Thoracic aorta (tissue), 2 donors: ENCODE measurements at regions not wholly inside any gene's neighbourhood (a gene's known extent, or its start where the extent isn't known, plus 50 kb on each side); places are given as distances from the start of the nearest gene placed in this dataset.

Source experiments
- ATAC-seq: fragments of 150-250 bp; one replicate; pipeline ENCODE4 v1.8.0; 2017; ENCODE audit warnings: low read depth; ENCODE audit not compliant: insufficient number of reproducible peaks, low FRiP score
- DNase-seq: peaks from one replicate; pipeline ENCODE4 v3.0.0-alpha.2; 2020; ENCODE audit warnings: low spot score
- H3K27ac ChIP-seq, 2 donors: fragments of 200-600 bp; sonication (generic); 1 replicate in 1 of 2; 2 replicates in 1 of 2; pipeline ENCODE4 v1.5.1; 2016; ENCODE audit warnings: mild to moderate bottlenecking in 2 of 2, moderate library complexity in 2 of 2
- H3K27me3 ChIP-seq: fragments of 200-600 bp; sonication (generic); replicated peaks from 2 replicates; pipeline ENCODE4 v1.6.0; 2016; ENCODE audit warnings: mild to moderate bottlenecking; ENCODE audit not compliant: insufficient read depth
- H3K36me3 ChIP-seq: fragments of 200-600 bp; sonication (generic); one replicate; pipeline ENCODE4 v1.5.1; 2016
- H3K4me1 ChIP-seq, 2 donors: fragments of 200-600 bp; sonication (generic); 1 replicate in 1 of 2; 2 replicates in 1 of 2; pipeline versions ENCODE4 v1.5.1 to v1.6.0; 2016; ENCODE audit warnings: low read depth in 2 of 2, mild to moderate bottlenecking in 1 of 2; ENCODE audit not compliant: control insufficient read depth in 1 of 2
- H3K4me3 ChIP-seq: fragments of 200-600 bp; sonication (generic); 2 replicates; pipeline ENCODE4 v1.5.1; 2016; ENCODE audit warnings: mild to moderate bottlenecking
- H3K9me3 ChIP-seq: fragments of 200-600 bp; sonication (generic); 2 replicates; pipeline ENCODE4 v1.5.1; 2016
- CTCF ChIP-seq: fragments of 200-600 bp; sonication (generic); IDR thresholded peaks from one replicate; pipeline ENCODE4 v1.5.1; 2019; ENCODE audit warnings: antibody characterized with exemption

- DNase-seq (no peak), ATAC-seq (no peak)
- no peaks in the 10 kb centered on the region for H3K9me3 ChIP-seq
- H3K27me3 ChIP-seq = no peaks in the 10 kb centered on the region
- H3K27ac ChIP-seq = no peak overlapping the region
- H3K36me3 ChIP-seq = no peaks in the 10 kb centered on the region
- H3K4me3 ChIP-seq = no peak overlapping the region
- TF ChIP-seq CTCF = no peak
- peaks cover 0 to 9% of the 10 kb centered on the region in 2 donors for H3K4me1 ChIP-seq
Measured at GRCh38 chr5:155303120-155303519, 289.6 kb downstream of the KIF4B start.

DNA sequence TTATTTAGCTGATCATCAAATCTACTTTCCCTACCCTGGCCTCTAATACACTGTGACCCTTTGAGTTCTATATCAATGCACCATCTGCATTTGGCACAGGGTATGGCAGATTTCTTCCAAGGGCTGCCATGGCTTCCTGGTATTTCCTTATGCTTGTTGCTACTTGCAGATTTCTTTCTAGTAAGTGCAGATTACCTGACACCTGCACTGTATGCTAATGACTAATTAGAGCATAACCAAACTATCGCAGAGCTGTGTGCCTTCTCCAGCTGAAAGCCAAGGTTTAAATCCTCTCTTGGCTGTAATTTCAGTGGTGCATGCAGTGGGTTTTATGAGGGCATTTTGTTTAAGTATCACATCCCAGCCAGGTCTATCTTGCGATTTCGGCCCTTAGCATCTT is 293.7 kb downstream of the KIF4B start:
- no peaks in the 10 kb centered on the region for H3K27me3 ChIP-seq
- no peaks in the 10 kb centered on the region for H3K9me3 ChIP-seq
- DNase-seq (no peak), ATAC-seq (no peak)
- no peaks in the 10 kb centered on the region for H3K36me3 ChIP-seq
- H3K27ac ChIP-seq = no peak overlapping the region
- H3K4me1 ChIP-seq = no peaks in the 10 kb centered on the region
- TF ChIP-seq CTCF = no peak
- no peak overlapping the region for H3K4me3 ChIP-seq

DNA sequence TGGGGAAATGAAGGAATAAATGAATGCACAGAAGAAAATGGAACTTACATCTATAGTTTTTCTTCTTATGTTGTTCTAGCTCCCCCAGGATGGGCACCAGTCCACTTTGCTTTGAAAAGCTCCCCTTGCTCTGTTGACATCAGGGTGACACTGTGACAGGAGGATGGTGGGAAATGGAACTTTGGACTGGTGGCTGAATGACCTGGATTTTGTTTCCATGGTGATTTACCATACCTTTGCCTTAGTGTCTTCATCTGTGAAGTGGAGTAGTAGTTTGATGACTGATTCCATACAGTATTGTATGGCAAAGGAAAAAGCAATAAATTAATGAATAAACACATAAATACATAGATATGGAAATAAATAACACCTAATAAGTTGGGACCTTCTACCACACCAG is 294.7 kb downstream of the KIF4B start:
- no peak overlapping the region for H3K27ac ChIP-seq
- H3K4me1 ChIP-seq = no peaks in the 10 kb centered on the region
- H3K36me3 ChIP-seq = no peaks in the 10 kb centered on the region
- no peak overlapping the region for H3K4me3 ChIP-seq
- ATAC-seq = no peak
- no peaks in the 10 kb centered on the region for H3K27me3 ChIP-seq
- no peaks in the 10 kb centered on the region for H3K9me3 ChIP-seq
- no peak for DNase-seq
- no peak for TF ChIP-seq CTCF

GRCh38 chr5:155309021-155309746 is 295.6 kb downstream of the KIF4B start:
- ATAC-seq = no peak
- no peak for TF ChIP-seq CTCF
- DNase-seq = no peak
- no peaks in the 10 kb centered on the region for H3K27me3 ChIP-seq
- H3K27ac ChIP-seq = no peak overlapping the region
- no peaks in the 10 kb centered on the region for H3K9me3 ChIP-seq
- H3K36me3 ChIP-seq = no peaks in the 10 kb centered on the region
- no peaks in the 10 kb centered on the region for H3K4me1 ChIP-seq
- no peak overlapping the region for H3K4me3 ChIP-seq

- TF ChIP-seq CTCF = no peak
- DNase-seq (no peak), ATAC-seq (no peak)
- Histone ChIP-seq H3K4me1 (no peaks in the 10 kb centered on the region), H3K27me3 (no peaks in the 10 kb centered on the region), H3K36me3 (no peaks in the 10 kb centered on the region), H3K27ac (no peak overlapping the region), H3K9me3 (no peaks in the 10 kb centered on the region), H3K4me3 (no peak overlapping the region)
Measured at GRCh38 chr5:155311721-155312120, 298.2 kb downstream of the KIF4B start.
